ENCODE measurements at regions not wholly inside any gene's neighbourhood (a gene's known extent, or its start where the extent isn't known, plus 50 kb on each side); places are given as distances from the start of the nearest gene placed in this dataset.
A peak's percentile ranks its signal among the peaks of the same experiment; 100 is the strongest.
"Not testable (repeated sequence)": the region's sequence is repeated elsewhere in the genome, so short reads cannot be mapped to it uniquely, and the experiment has no call there.

- Mint-ChIP-seq H3K4me1 (no peaks in the 10 kb centered on the region), H3K4me3 (no peak overlapping the region), H3K9me3 (no peaks in the 10 kb centered on the region), H3K27me3 (ENCODE audit: low read depth, poor library complexity) (no peaks in the 10 kb centered on the region), H3K27ac (no peak overlapping the region), H3K36me3 (ENCODE audit: low read depth) (no peaks in the 10 kb centered on the region)
- no peak for DNase-seq
- peak; percentile 17 for TF ChIP-seq CTCF (IDR thresholded peaks at IDR 0.05)
Observed at GRCh38 chr2:35454966-35455638, 900.5 kb upstream of the CRIM1 start.

GRCh38 chr2:35447821-35448220, 907.8 kb upstream of the CRIM1 start:
- H3K27me3 Mint-ChIP-seq (ENCODE audit: low read depth, poor library complexity) = no peaks in the 10 kb centered on the region
- DNase-seq = no peak
- H3K36me3 Mint-ChIP-seq (ENCODE audit: low read depth) = no peaks in the 10 kb centered on the region
- no peaks in the 10 kb centered on the region for H3K4me1 Mint-ChIP-seq
- TF ChIP-seq CTCF (IDR thresholded peaks at IDR 0.05) = no peak
- H3K9me3 Mint-ChIP-seq = no peaks in the 10 kb centered on the region
- no peak overlapping the region for H3K27ac Mint-ChIP-seq
- H3K4me3 Mint-ChIP-seq = no peak overlapping the region

GRCh38 chr2:35447215-35447614, 908.4 kb upstream of the CRIM1 start:
- DNase-seq = no peak

GRCh38 chr2:35443087-35443486, 912.5 kb upstream of the CRIM1 start:
- H3K4me1 Mint-ChIP-seq = peaks cover 8% of the 10 kb centered on the region
- peaks cover 4% of the 10 kb centered on the region for H3K27me3 Mint-ChIP-seq (ENCODE audit: low read depth, poor library complexity)
- H3K4me3 Mint-ChIP-seq = no peak overlapping the region

More at GRCh38 chr2:35447215-35447614, 908.4 kb upstream of the CRIM1 start:
- no peak for TF ChIP-seq CTCF (IDR thresholded peaks at IDR 0.05)
- Mint-ChIP-seq H3K4me3 (no peak overlapping the region), H3K9me3 (no peaks in the 10 kb centered on the region), H3K27ac (no peak overlapping the region), H3K27me3 (ENCODE audit: low read depth, poor library complexity) (no peaks in the 10 kb centered on the region), H3K36me3 (ENCODE audit: low read depth) (no peaks in the 10 kb centered on the region), H3K4me1 (no peaks in the 10 kb centered on the region)

GRCh38 chr2:35441575-35441974, 914.0 kb upstream of the CRIM1 start:
- H3K4me3 Mint-ChIP-seq; DNase-seq; H3K36me3 Mint-ChIP-seq (ENCODE audit: low read depth); H3K9me3 Mint-ChIP-seq; H3K4me1 Mint-ChIP-seq; H3K27me3 Mint-ChIP-seq (ENCODE audit: low read depth, poor library complexity); H3K27ac Mint-ChIP-seq: not testable (repeated sequence)

More at GRCh38 chr2:35443087-35443486, 912.5 kb upstream of the CRIM1 start:
- Mint-ChIP-seq H3K9me3 (peaks cover 5% of the 10 kb centered on the region), H3K36me3 (ENCODE audit: low read depth) (no peaks in the 10 kb centered on the region), H3K27ac (no peak overlapping the region)
- TF ChIP-seq CTCF (IDR thresholded peaks at IDR 0.05) = no peak
- no peak for DNase-seq

GRCh38 chr2:35440308-35440707, 915.3 kb upstream of the CRIM1 start:
- H3K36me3 Mint-ChIP-seq (ENCODE audit: low read depth); H3K4me1 Mint-ChIP-seq; H3K9me3 Mint-ChIP-seq; H3K4me3 Mint-ChIP-seq; H3K27me3 Mint-ChIP-seq (ENCODE audit: low read depth, poor library complexity); DNase-seq: not testable (repeated sequence)
- H3K27ac Mint-ChIP-seq = peak overlapping the region; percentile 57

- H3K4me1 Mint-ChIP-seq; H3K36me3 Mint-ChIP-seq (ENCODE audit: low read depth); H3K27me3 Mint-ChIP-seq (ENCODE audit: low read depth, poor library complexity); H3K4me3 Mint-ChIP-seq; H3K27ac Mint-ChIP-seq; DNase-seq: not testable (repeated sequence)
- peaks cover 11% of the 10 kb centered on the region for H3K9me3 Mint-ChIP-seq
Observed at GRCh38 chr2:35436893-35437292, 918.7 kb upstream of the CRIM1 start.

Data from nephron progenitor cell (in vitro differentiated cells).